Panc1 (cell line): ENCODE measurements at regions not wholly inside any gene's neighbourhood (a gene's known extent, or its start where the extent isn't known, plus 50 kb on each side); places are given as distances from the start of the nearest gene placed in this dataset.

ENCODE experiments used
- ATAC-seq: fragments of 200-7000 bp; cut with Tn5 transposase; 2 replicates; pipeline ENCODE4 v1.9.1; 2020; ENCODE audit warnings: mild to moderate bottlenecking, moderate library complexity
- BruUV-seq: library from RNA; stranded (reverse); fragments of 400-500 nt; replicated peaks from 2 replicates; lab custom pipeline; 2021; lab: Mats Ljungman, UMichigan
- CTCF ChIA-PET: fragments of 300-600 bp; sonication (Branson Sonifier 250); formaldehyde crosslinking; loops from one replicate; lab custom pipeline; 2022; ENCODE audit warnings: antibody characterized with exemption; lab: Charles Lee
- POLR2A ChIA-PET: fragments of 300-600 bp; sonication (Branson Sonifier 250); formaldehyde crosslinking; loops from one replicate; lab custom pipeline; 2022; ENCODE audit warnings: antibody characterized with exemption; lab: Charles Lee
- DNase-seq: peaks from one replicate; pipeline ENCODE4 v3.0.0-alpha.2; 2010; ENCODE audit warnings: low read depth, low spot score
- H3K27ac ChIP-seq: 2 replicates; pipeline ENCODE4 v1.5.1; 2011; ENCODE audit warnings: mild to moderate bottlenecking, low read length, inconsistent platforms
- H3K27me3 ChIP-seq: fragments of 200-500 bp; sonication (Bioruptor generic); 2 replicates; pipeline ENCODE4 v1.6.0; 2014; ENCODE audit warnings: low read length, inconsistent platforms; ENCODE audit not compliant: control insufficient read depth, insufficient read depth
- H3K36me3 ChIP-seq: fragments of 200-500 bp; sonication (Bioruptor generic); 2 replicates; pipeline ENCODE4 v1.5.1; 2014; ENCODE audit warnings: inconsistent platforms, mild to moderate bottlenecking, low read length, moderate library complexity; ENCODE audit not compliant: control insufficient read depth, insufficient read depth
- H3K4me1 ChIP-seq: 2 replicates; pipeline ENCODE4 v1.5.1; 2011; ENCODE audit warnings: inconsistent platforms, mild to moderate bottlenecking, low read length, moderate library complexity; ENCODE audit not compliant: control insufficient read depth, insufficient read depth
- H3K4me3 ChIP-seq, 2 experiments: 2 replicates each; pipeline ENCODE4 v1.5.1; 2011 to 2012; ENCODE audit warnings: low read depth in 2 of 2, low read length in 2 of 2, mild to moderate bottlenecking in 2 of 2, inconsistent platforms in 1 of 2, moderate library complexity in 1 of 2
- H3K9me3 ChIP-seq: fragments of 200-500 bp; sonication (Bioruptor generic); 2 replicates; pipeline ENCODE4 v1.5.1; 2014; ENCODE audit warnings: low read depth, mild to moderate bottlenecking, inconsistent platforms, low read length, moderate library complexity; ENCODE audit not compliant: control insufficient read depth, insufficient read depth
- CTCF ChIP-seq: fragments of 450-650 bp; IDR thresholded peaks from 2 replicates; pipeline ENCODE4 v1.5.1; 2017; ENCODE audit warnings: mild to moderate bottlenecking
- POLR2AphosphoS5 ChIP-seq: IDR thresholded peaks from 2 replicates; pipeline ENCODE4 v1.6.1; 2012; ENCODE audit warnings: mild to moderate bottlenecking, low read depth, low read length, moderate library complexity
- REST ChIP-seq, 2 experiments: IDR thresholded peaks; 2 replicates each; pipeline ENCODE4 v1.6.1; 2011 to 2012; ENCODE audit warnings: low read depth in 2 of 2, control low read depth in 1 of 2, low read length in 1 of 2, mild to moderate bottlenecking in 1 of 2, moderate library complexity in 1 of 2; ENCODE audit not compliant: insufficient read depth in 1 of 2
- SIN3A ChIP-seq: IDR thresholded peaks from 2 replicates; pipeline ENCODE4 v1.6.1; 2012; ENCODE audit warnings: low read depth, mild to moderate bottlenecking, low read length, moderate library complexity, borderline replicate concordance; ENCODE audit not compliant: insufficient read depth
- TCF7L2 ChIP-seq: IDR thresholded peaks from 2 replicates; pipeline ENCODE4 v1.6.1; 2011; ENCODE audit warnings: mild to moderate bottlenecking, low read depth, low read length, inconsistent platforms
- in situ Hi-C: cut with HindIII; loops from 2 replicates; pipeline ENCODE4 v1.10.0; 2016; ENCODE audit warnings: low sequenced_read_pairs, low pct_unique_long_range_greater_than_20kb
- intact Hi-C: fragments of 100-400 bp; cut with micrococcal nuclease; formaldehyde crosslinking; loops from one replicate; pipeline ENCODE4 v1.10.0; 2022; ENCODE audit not compliant: unreplicated experiment

GRCh38 chr6:116986819-116987218, 109.8 kb downstream of the RFX6 start:
- intact Hi-C loops = no loop called here
- no peak for ATAC-seq
- CTCF ChIA-PET = no interaction called here

GRCh38 chr6:116990679-116991078, 113.6 kb downstream of the RFX6 start:
- no peaks in the 10 kb centered on the region for H3K4me1 ChIP-seq
- DNase-seq (no peak), ATAC-seq (no peak)
- in situ Hi-C loops = no loop called here
- POLR2A ChIA-PET = no interaction called here
- CTCF ChIA-PET = interaction anchor here (0.6 kb wide), 1 partner anchor 365 kb away, joined by 5 read pairs; no protein-coding TSS in a partner anchor
- intact Hi-C loops = no loop called here
- no TSS peak for BruUV-seq
- H3K27ac ChIP-seq = no peak overlapping the region
- TF ChIP-seq REST (IDR thresholded peaks at IDR 0.05; ENCODE audit: insufficient read depth in 1 of 2, low read depth in 2 of 2, low read length in 1 of 2) (no peak), POLR2AphosphoS5 (no peak), SIN3A (no peak), TCF7L2 (no peak), CTCF (no peak)
- no peaks in the 10 kb centered on the region for H3K27me3 ChIP-seq
- no peaks in the 10 kb centered on the region for H3K9me3 ChIP-seq
- H3K4me3 ChIP-seq = no peak overlapping the region
- no peaks in the 10 kb centered on the region for H3K36me3 ChIP-seq

More at GRCh38 chr6:116986819-116987218, 109.8 kb downstream of the RFX6 start:
- H3K27me3 ChIP-seq = no peaks in the 10 kb centered on the region
- no peak overlapping the region for H3K27ac ChIP-seq
- TF ChIP-seq TCF7L2 = no peak
- no TSS peak for BruUV-seq
- H3K4me3 ChIP-seq = no peak overlapping the region
- in situ Hi-C loops = no loop called here
- POLR2A ChIA-PET = no interaction called here
- DNase-seq = no peak
- H3K4me1 ChIP-seq = no peaks in the 10 kb centered on the region
- no peaks in the 10 kb centered on the region for H3K36me3 ChIP-seq
- H3K9me3 ChIP-seq = peaks cover 9% of the 10 kb centered on the region; the same call in 1 of the 2 replicates

- H3K27ac ChIP-seq = no peak overlapping the region
- H3K4me1 ChIP-seq = no peaks in the 10 kb centered on the region
- no peaks in the 10 kb centered on the region for H3K9me3 ChIP-seq
- no peaks in the 10 kb centered on the region for H3K36me3 ChIP-seq
- no peaks in the 10 kb centered on the region for H3K27me3 ChIP-seq
- no peak for DNase-seq
- no peak overlapping the region for H3K4me3 ChIP-seq
- no peak for ATAC-seq
- TF ChIP-seq CTCF (no peak), POLR2AphosphoS5 (no peak)
- CTCF ChIA-PET = no interaction called here
- POLR2A ChIA-PET = no interaction called here
- in situ Hi-C loops = no loop called here
- BruUV-seq = no TSS peak
- intact Hi-C loops = no loop called here
These were observed 115.5 kb downstream of the RFX6 start for GRCh38 chr6:116992546-116992945.
